ENCODE measurements at regions not wholly inside any gene's neighbourhood (a gene's known extent, or its start where the extent isn't known, plus 50 kb on each side); places are given as distances from the start of the nearest gene placed in this dataset.

DNA sequence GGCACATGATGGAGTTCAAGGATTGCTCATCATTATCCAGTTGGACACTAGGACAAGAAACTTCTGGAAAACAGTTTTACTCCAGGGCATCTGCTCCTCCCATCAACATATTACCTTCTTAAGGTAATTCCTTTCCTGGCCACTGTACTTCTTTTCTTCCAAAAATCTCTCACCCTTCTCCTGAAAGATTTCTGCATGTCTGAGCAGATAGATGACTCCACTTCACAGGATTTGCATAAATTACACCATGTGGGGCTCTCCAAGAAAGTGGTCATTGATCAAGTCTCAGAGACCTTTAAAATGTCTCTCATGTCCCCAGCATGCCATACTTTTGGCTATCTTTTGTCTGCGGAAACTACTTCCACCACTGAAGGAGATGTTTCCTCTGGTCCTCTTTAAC is 103.2 kb upstream of the TNFAIP3 start:
- no peak overlapping the region for H3K27ac ChIP-seq (ENCODE audit: low read depth in 2 of 2, low read length in 2 of 2)
- no peak overlapping the region for H3K4me3 ChIP-seq (ENCODE audit: low read length in 3 of 3)
- intact Hi-C loops (cut with DNase I) = no loop called here
- no peaks in the 10 kb centered on the region for H3K36me3 ChIP-seq (ENCODE audit: control insufficient read depth in 2 of 3, insufficient read depth in 3 of 3, low read length in 3 of 3)
- TF ChIP-seq, protein P1, sequence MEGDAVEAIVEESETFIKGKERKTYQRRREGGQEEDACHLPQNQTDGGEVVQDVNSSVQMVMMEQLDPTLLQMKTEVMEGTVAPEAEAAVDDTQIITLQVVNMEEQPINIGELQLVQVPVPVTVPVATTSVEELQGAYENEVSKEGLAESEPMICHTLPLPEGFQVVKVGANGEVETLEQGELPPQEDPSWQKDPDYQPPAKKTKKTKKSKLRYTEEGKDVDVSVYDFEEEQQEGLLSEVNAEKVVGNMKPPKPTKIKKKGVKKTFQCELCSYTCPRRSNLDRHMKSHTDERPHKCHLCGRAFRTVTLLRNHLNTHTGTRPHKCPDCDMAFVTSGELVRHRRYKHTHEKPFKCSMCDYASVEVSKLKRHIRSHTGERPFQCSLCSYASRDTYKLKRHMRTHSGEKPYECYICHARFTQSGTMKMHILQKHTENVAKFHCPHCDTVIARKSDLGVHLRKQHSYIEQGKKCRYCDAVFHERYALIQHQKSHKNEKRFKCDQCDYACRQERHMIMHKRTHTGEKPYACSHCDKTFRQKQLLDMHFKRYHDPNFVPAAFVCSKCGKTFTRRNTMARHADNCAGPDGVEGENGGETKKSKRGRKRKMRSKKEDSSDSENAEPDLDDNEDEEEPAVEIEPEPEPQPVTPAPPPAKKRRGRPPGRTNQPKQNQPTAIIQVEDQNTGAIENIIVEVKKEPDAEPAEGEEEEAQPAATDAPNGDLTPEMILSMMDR (IDR thresholded peaks at IDR 0.05; ENCODE audit: borderline replicate concordance, extremely low read depth, insufficient read depth) = no peak
- H3K9me3 ChIP-seq (ENCODE audit: control insufficient read depth in 2 of 3, insufficient read depth in 1 of 3, low read length in 3 of 3) = no peaks in the 10 kb centered on the region
- H3K9ac ChIP-seq (ENCODE audit: low read length in 3 of 3) = no peak overlapping the region
- FAIRE-seq (no peak), DNase-seq (no peak)
- H3K27me3 ChIP-seq (ENCODE audit: control insufficient read depth, insufficient read depth, low read length) = no peaks in the 10 kb centered on the region
- H3K4me1 ChIP-seq (ENCODE audit: control insufficient read depth in 2 of 3, insufficient read depth in 2 of 3, low read depth in 1 of 3, low read length in 3 of 3) = no peaks in the 10 kb centered on the region

DNA sequence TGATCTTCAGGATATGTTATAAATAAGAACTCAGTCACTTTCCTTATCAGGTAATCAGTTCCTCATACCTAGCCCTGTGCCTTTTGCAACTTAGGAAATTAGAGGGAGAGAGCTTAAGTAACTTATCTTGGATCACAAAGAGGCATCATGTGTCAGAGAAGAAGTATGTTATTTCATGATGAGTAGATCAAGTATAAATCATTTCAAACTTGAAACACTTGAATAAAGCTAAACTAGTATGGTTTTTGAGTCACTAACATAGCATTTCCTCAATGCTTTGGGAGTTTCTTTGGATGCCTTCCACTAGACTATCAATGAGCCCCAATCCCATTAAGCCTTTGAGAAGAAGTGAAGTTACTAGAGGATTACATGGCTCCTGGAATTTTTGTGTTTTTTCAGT is 102.6 kb upstream of the TNFAIP3 start:
- no peak for DNase-seq
- TF ChIP-seq, protein P1 (IDR thresholded peaks at IDR 0.05; ENCODE audit: borderline replicate concordance, extremely low read depth, insufficient read depth) = no peak
- H3K9me3 ChIP-seq (ENCODE audit: control insufficient read depth in 2 of 3, insufficient read depth in 1 of 3, low read length in 3 of 3) = no peaks in the 10 kb centered on the region
- H3K27ac ChIP-seq (ENCODE audit: low read depth in 2 of 2, low read length in 2 of 2) = no peak overlapping the region
- no peak for FAIRE-seq
- H3K9ac ChIP-seq (ENCODE audit: low read length in 3 of 3) = no peak overlapping the region
- intact Hi-C loops (cut with DNase I) = no loop called here
- H3K36me3 ChIP-seq (ENCODE audit: control insufficient read depth in 2 of 3, insufficient read depth in 3 of 3, low read length in 3 of 3) = no peaks in the 10 kb centered on the region
- H3K4me1 ChIP-seq (ENCODE audit: control insufficient read depth in 2 of 3, insufficient read depth in 2 of 3, low read depth in 1 of 3, low read length in 3 of 3) = no peaks in the 10 kb centered on the region
- no peak overlapping the region for H3K4me3 ChIP-seq (ENCODE audit: low read length in 3 of 3)
- H3K27me3 ChIP-seq (ENCODE audit: control insufficient read depth, insufficient read depth, low read length) = no peaks in the 10 kb centered on the region

GRCh38 chr6:137765059-137765458 is 102.0 kb upstream of the TNFAIP3 start:
- Histone ChIP-seq H3K9me3 (ENCODE audit: control insufficient read depth in 2 of 3, insufficient read depth in 1 of 3, low read length in 3 of 3) (no peaks in the 10 kb centered on the region), H3K4me3 (ENCODE audit: low read length in 3 of 3) (no peak overlapping the region), H3K9ac (ENCODE audit: low read length in 3 of 3) (no peak overlapping the region), H3K36me3 (ENCODE audit: control insufficient read depth in 2 of 3, insufficient read depth in 3 of 3, low read length in 3 of 3) (no peaks in the 10 kb centered on the region), H3K4me1 (ENCODE audit: control insufficient read depth in 2 of 3, insufficient read depth in 2 of 3, low read depth in 1 of 3, low read length in 3 of 3) (no peaks in the 10 kb centered on the region), H3K27me3 (ENCODE audit: control insufficient read depth, insufficient read depth, low read length) (no peaks in the 10 kb centered on the region), H3K27ac (ENCODE audit: low read depth in 2 of 2, low read length in 2 of 2) (no peak overlapping the region)
- FAIRE-seq (no peak), DNase-seq (no peak)
- intact Hi-C loops (cut with DNase I) = no loop called here
- TF ChIP-seq, protein P1 (IDR thresholded peaks at IDR 0.05; ENCODE audit: borderline replicate concordance, extremely low read depth, insufficient read depth) = no peak
